ENCODE measurements at regions not wholly inside any gene's neighbourhood (a gene's known extent, or its start where the extent isn't known, plus 50 kb on each side); places are given as distances from the start of the nearest gene placed in this dataset.
"Not testable (repeated sequence)": the region's sequence is repeated elsewhere in the genome, so short reads cannot be mapped to it uniquely, and the experiment has no call there.

DNA sequence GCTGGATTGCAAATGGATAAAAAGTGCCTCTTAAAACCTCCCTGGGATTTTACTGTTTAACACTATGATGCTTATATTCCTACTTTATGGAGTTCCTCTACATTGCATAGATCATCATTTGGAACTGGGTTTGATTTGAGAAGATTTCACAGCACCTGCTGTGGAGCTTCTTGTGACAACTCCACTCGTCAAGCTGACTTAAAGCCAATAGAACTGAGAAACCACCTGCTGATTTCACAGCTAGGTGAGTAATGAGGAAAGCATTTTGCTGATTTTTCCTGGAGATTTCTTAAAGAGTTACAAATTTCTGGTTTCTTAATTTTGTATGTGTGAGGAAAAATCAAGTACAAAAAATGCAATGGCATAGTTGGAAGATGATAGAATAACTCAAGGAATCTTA, 739.1 kb upstream of the LRRTM1 start:
- no peak for DNase-seq (ENCODE audit: low spot score)

- DNase-seq (ENCODE audit: low spot score), result no peak
Observed at GRCh38 chr2:81007104-81007503, 702.6 kb upstream of the LRRTM1 start.

DNA sequence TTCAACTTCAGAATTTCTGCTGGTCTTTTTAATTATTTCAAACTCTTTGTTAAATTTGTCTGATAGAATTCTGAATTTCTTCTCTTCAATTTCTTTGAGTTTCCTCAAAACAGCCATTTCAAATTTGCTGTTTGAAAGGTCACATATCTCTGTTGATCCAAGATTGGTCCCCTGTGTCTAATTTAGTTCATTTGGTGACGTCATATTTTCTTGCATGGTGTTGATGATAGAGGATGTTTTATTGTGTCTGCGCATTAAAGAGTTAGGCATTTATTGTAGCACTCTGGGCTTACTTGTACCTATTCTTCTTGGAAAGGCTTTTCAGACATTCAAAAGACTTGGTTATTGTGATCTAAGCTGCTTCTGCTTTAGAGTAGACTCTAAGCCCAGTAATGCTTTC, 698.4 kb upstream of the LRRTM1 start:
- DNase-seq (ENCODE audit: low spot score), result no peak

GRCh38 chr2:80987466-80987865, 682.9 kb upstream of the LRRTM1 start:
- no peak for DNase-seq (ENCODE audit: low spot score)

DNA sequence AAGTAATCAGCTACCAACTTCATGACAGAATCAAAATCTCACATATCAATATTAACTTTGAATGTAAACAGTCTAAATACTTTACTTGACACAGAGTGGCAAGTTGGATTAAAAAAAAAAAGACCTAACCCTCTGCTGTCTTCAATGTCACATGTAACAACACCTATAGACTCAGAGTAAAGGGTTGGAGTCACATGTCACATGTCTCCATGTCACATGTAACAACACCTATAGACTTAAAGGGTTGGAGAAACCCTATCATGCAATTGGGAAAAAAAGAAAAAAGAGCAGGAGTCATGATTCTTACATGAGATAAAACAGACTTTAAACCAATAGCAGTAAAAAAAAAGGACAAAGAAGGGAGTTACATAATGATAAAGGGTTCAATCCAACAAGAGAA, 665.3 kb upstream of the LRRTM1 start:
- DNase-seq (ENCODE audit: low spot score), result no peak

DNA sequence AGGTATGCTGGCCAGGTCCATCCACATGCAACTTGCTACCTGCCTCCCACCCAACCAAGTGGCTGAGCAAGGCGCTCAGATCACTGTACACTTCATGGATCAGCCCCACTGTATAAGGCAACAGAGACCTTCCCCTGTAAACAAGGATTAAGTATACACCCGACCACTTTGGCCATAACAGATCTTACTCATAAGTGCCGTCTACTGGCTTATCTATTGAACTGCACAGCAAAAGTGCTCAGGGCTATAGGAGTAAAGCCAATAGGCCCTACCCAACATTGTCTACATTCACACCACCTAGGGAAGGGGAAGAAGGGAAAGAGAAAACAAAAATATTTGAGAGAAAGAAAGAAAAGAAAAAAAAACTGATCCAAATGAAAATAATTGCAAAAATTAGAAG, 663.9 kb upstream of the LRRTM1 start:
- no peak for DNase-seq (ENCODE audit: low spot score)

GRCh38 chr2:80947601-80948130, 643.1 kb upstream of the LRRTM1 start:
- DNase-seq (ENCODE audit: low spot score), result no peak

GRCh38 chr2:80943487-80943886, 638.9 kb upstream of the LRRTM1 start:
- no peak for DNase-seq (ENCODE audit: low spot score)

GRCh38 chr2:80942766-80943165, 638.2 kb upstream of the LRRTM1 start:
- no peak for DNase-seq (ENCODE audit: low spot score)

DNA sequence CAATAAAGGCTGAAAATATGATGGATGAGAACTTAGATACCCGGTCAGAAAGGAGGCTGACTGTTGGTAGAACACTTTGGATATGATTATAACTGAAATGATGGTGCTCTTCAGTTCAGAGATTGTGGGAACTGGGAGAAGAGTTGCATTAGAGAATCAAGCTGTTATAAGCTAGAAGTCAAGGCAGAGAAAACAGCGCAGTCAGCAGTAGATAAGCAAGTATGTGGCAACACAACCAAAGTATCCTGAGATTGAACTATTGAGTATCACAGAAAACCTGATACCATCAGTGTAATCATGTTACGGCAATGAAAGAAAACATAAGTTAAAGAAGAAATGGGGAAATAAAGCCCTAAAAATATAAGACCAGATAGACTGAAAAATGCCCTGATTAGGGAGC, 633.9 kb upstream of the LRRTM1 start:
- DNase-seq (ENCODE audit: low spot score), result no peak

- not testable (repeated sequence) for DNase-seq (ENCODE audit: low spot score)
Observed at GRCh38 chr2:80931820-80932219, 627.3 kb upstream of the LRRTM1 start.

DNA sequence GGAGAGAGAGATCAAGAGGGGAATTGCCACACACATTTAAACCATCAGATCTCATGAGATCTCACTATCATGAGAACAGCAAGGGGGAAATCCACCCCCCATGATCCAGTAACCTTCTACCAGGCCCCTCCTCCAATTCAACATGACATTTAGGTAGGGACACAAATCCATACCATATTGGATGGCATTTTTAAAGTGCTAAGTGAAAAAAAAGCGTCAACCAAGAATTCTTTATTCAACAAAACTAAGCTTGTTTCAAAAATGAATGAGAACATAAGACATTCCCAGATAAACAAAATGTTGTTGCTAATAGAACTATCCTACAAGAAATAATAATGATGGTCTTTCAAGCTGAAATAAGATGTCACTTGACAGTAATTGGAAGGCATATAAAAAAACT, 626.2 kb upstream of the LRRTM1 start:
- DNase-seq (ENCODE audit: low spot score), result no peak

- DNase-seq (ENCODE audit: low spot score), result no peak
Observed at GRCh38 chr2:80926168-80926567, 621.6 kb upstream of the LRRTM1 start.

GRCh38 chr2:80896576-80896975, 592.0 kb upstream of the LRRTM1 start:
- no peak for DNase-seq (ENCODE audit: low spot score)

- no peak for DNase-seq (ENCODE audit: low spot score)
Observed at GRCh38 chr2:80894486-80894885, 589.9 kb upstream of the LRRTM1 start.

DNA sequence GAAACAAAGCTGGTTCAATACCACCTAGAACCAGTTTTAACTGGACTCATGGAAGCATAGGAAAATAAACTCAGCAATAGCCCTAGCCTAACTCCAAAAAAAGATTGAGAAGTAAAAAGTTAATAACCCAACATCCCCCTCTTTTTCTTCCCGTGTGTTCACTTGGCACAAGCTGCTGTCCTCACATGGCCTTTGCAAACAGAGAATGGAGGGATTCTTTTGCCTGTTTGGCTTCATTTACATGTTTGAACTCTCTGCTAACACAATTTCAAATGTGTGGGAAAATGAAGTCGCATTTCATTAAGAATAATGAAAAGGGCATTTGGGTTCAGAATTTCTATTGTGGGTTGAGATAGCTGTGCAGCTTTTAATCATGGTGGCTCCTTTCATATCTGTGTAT, 589.2 kb upstream of the LRRTM1 start:
- no peak for DNase-seq (ENCODE audit: low spot score)

- DNase-seq (ENCODE audit: low spot score), result no peak
Observed at GRCh38 chr2:80889009-80889408, 584.5 kb upstream of the LRRTM1 start.

- no peak for DNase-seq (ENCODE audit: low spot score)
Observed at GRCh38 chr2:80887841-80888378, 583.4 kb upstream of the LRRTM1 start.

- DNase-seq (ENCODE audit: low spot score), result no peak
Observed at GRCh38 chr2:80874374-80874773, 569.8 kb upstream of the LRRTM1 start.

DNA sequence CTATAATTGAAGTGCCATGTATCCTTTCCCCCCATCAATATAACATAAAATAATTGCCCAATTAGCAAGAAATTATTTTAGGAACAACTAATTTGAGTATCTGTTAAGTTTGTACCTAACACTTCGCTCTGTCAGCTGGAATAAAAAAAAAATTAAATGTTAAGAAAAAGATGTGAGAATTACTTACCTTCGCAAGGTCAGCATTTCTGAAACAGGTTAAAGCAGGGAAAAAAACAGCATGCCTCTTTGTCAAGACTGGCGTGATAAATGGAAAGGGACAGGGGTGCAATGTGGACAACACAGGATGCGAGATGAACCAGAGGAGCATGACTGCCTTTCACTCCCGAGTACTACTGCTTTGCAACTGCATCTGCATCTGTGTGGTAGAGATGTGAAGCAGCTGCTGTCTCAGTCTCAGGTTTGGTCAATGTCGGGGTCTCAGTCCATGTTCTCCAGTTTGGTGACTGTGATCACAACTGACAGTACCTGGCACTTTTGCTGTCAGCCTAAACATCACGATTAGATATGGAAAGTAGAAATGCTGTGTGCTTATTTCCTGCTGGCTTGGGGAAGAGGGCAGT, 565.4 kb upstream of the LRRTM1 start:
- DNase-seq (ENCODE audit: low spot score), result no peak

GRCh38 chr2:80863147-80863714, 558.7 kb upstream of the LRRTM1 start:
- no peak for DNase-seq (ENCODE audit: low spot score)

DNA sequence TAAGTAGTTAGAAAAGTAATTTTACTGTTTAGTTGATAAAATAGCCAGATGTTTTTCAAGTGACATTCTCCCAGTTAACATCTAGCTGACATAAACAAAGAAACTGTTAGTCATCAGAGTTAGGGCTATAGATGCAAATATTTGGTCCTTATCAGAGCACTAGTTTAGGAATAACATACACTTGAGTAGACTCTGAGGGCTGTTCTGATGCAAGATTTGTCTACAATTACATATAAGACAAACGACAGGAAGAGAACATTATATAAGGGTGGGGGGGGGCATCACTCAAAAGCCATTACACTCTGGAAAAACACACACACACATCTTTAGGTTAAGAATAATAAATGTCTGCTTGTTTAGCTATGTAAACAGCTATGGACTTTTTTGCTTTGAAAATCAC, 554.4 kb upstream of the LRRTM1 start:
- DNase-seq (ENCODE audit: low spot score), result no peak

- no peak for DNase-seq (ENCODE audit: low spot score)
Observed at GRCh38 chr2:80856227-80856626, 551.7 kb upstream of the LRRTM1 start.

DNA sequence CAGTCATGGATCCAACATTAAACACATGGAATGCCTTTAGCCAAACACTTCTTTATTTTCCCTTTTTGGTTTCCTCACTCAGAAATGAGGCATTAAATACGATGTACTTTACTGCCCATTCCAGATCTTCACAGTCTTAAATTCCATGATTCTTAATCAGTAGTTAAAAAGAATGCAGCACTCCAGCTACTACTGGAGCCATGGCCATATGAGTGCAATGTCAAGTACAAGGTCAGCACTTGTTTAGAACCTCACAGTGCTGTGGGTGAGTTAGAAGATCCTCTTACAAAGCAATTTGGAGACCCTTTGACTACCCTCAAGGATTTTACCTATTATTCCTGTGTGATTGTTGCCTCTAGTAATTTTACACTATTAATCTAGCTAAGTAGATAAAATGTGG, 550.3 kb upstream of the LRRTM1 start:
- no peak for DNase-seq (ENCODE audit: low spot score)
